HepG2 (cell line): ENCODE measurements at regions not wholly inside any gene's neighbourhood (a gene's known extent, or its start where the extent isn't known, plus 50 kb on each side); places are given as distances from the start of the nearest gene placed in this dataset.

Experiments
- ATAC-seq: fragments of 200-7000 bp; cut with Tn5 transposase; 3 replicates; pipeline ENCODE4 v1.9.1; 2020; ENCODE audit warnings: mild to moderate bottlenecking, moderate library complexity
- BruUV-seq: library from RNA; stranded (reverse); fragments of 400-500 nt; replicated peaks from 2 replicates; lab custom pipeline; 2021; lab: Mats Ljungman, UMichigan
- CTCF ChIA-PET: fragments of 300-600 bp; formaldehyde crosslinking; extraction: SDS; loops from one replicate; lab custom pipeline; 2021; ENCODE audit warnings: low total read pairs, inconsistent platforms, low intra/inter-chr PET ratio; lab: Yijun Ruan, JAX
- POLR2A ChIA-PET: fragments of 350-600 bp; sonication (Branson Sonifier 250); formaldehyde crosslinking; loops from one replicate; lab custom pipeline; 2020; ENCODE audit warnings: antibody characterized with exemption, inconsistent platforms; lab: Yijun Ruan, JAX
- DNase-seq: peaks from one replicate; pipeline ENCODE4 v3.0.0-alpha.2; 2015; ENCODE audit warnings: low spot score
- FAIRE-seq: peaks from 3 replicates; lab custom pipeline; 2011; peaks lifted over from hg19 to GRCh38; lab: Jason Lieb, UNC
- H2AFZ ChIP-seq: one replicate; pipeline ENCODE4 v1.6.1; 2011; ENCODE audit warnings: low read length, inconsistent platforms
- H3K27ac ChIP-seq: fragments of 300-600 bp; 3 replicates; pipeline ENCODE4 v1.8.0; 2011; ENCODE audit warnings: mixed run types, mild to moderate bottlenecking, mixed read lengths, low read length, inconsistent platforms; ENCODE audit not compliant: insufficient read depth; ENCODE audit errors: extremely low read length
- H3K27me3 ChIP-seq, 2 experiments: fragments of 200-600 bp in 1 of 2; 2 replicates in 1 of 2; 3 replicates in 1 of 2; pipeline versions ENCODE4 v1.6.0 to v1.8.0; 2011; ENCODE audit warnings: low read length in 2 of 2, mild to moderate bottlenecking in 2 of 2, moderate library complexity in 2 of 2, inconsistent platforms in 1 of 2; ENCODE audit not compliant: insufficient read depth in 2 of 2, control insufficient read depth in 1 of 2
- H3K36me3 ChIP-seq, 2 experiments: fragments of 200-600 bp in 1 of 2; replicated peaks in 1 of 2; 2 replicates in 1 of 2; 3 replicates in 1 of 2; pipeline versions ENCODE4 v1.5.1 to v1.8.0; 2011; ENCODE audit warnings: low read length in 2 of 2, inconsistent platforms in 1 of 2; ENCODE audit not compliant: insufficient read depth in 2 of 2, control insufficient read depth in 1 of 2
- H3K4me1 ChIP-seq: 2 replicates; pipeline ENCODE4 v1.5.1; 2012; ENCODE audit warnings: low read length, inconsistent platforms; ENCODE audit not compliant: insufficient read depth
- H3K4me2 ChIP-seq: 2 replicates; pipeline ENCODE4 v1.6.0; 2011; ENCODE audit warnings: low read depth, low read length, inconsistent platforms
- H3K4me3 ChIP-seq, 3 experiments: fragments of 200-600 bp in 1 of 3; sonication (generic), shearing (Covaris generic) in 1 of 3; replicated peaks in 1 of 3; 2 replicates each; pipeline ENCODE4 v1.5.1; 2011 to 2016; ENCODE audit warnings: low read length in 3 of 3, inconsistent platforms in 2 of 3, low read depth in 2 of 3, mild to moderate bottlenecking in 2 of 3, control low read depth in 1 of 3, mixed read lengths in 1 of 3; ENCODE audit not compliant: insufficient read depth in 1 of 3
- H3K79me2 ChIP-seq: one replicate; pipeline ENCODE4 v1.6.1; 2011; ENCODE audit warnings: low read length, inconsistent platforms; ENCODE audit not compliant: insufficient read depth
- H3K9ac ChIP-seq: 2 replicates; pipeline ENCODE4 v1.6.0; 2011; ENCODE audit warnings: mild to moderate bottlenecking, low read depth, low read length, inconsistent platforms; ENCODE audit not compliant: insufficient read depth
- H3K9me3 ChIP-seq: 2 replicates; pipeline ENCODE4 v1.5.1; 2012; ENCODE audit warnings: mild to moderate bottlenecking, low read length
- H4K20me1 ChIP-seq: 2 replicates; pipeline ENCODE4 v1.6.0; 2011; ENCODE audit warnings: inconsistent platforms, mild to moderate bottlenecking, low read length, moderate library complexity; ENCODE audit not compliant: insufficient read depth
- ATF1 ChIP-seq: IDR thresholded peaks from 2 replicates; pipeline ENCODE4 v1.6.1; 2016; ENCODE audit warnings: mild to moderate bottlenecking, control low read depth
- GLI4 ChIP-seq: sonication (generic); formaldehyde crosslinking; IDR thresholded peaks from 2 replicates; pipeline ENCODE4 v1.5.1; 2020; ENCODE audit warnings: missing genetic modification reagents, mild to moderate bottlenecking, moderate library complexity, borderline replicate concordance
- PRMT3 ChIP-seq: sonication (generic); formaldehyde crosslinking; IDR thresholded peaks from 2 replicates; pipeline ENCODE4 v1.8.1; 2022; ENCODE audit warnings: low read depth, mild to moderate bottlenecking, moderate library complexity, missing genetic modification reagents, borderline replicate concordance
- RELA ChIP-seq: sonication (generic); formaldehyde crosslinking; IDR thresholded peaks from 2 replicates; pipeline ENCODE4 v1.4.0; 2020; ENCODE audit warnings: missing genetic modification reagents
- SIX1 ChIP-seq: sonication (generic); formaldehyde crosslinking; IDR thresholded peaks from 2 replicates; pipeline ENCODE4 v1.4.0; 2020; ENCODE audit warnings: missing genetic modification reagents, borderline replicate concordance
- TCF7 ChIP-seq: sonication (generic); IDR thresholded peaks from 2 replicates; pipeline ENCODE4 v1.6.1; 2016; ENCODE audit warnings: antibody characterized with exemption, low read depth
- TP53 ChIP-seq: sonication (generic); formaldehyde crosslinking; conservative IDR thresholded peaks from 2 replicates; pipeline ENCODE4 v1.4.0; 2020; ENCODE audit warnings: missing genetic modification reagents
- ZNF17 ChIP-seq: sonication (generic); formaldehyde crosslinking; IDR thresholded peaks from 2 replicates; pipeline ENCODE4 v1.5.0; 2020; ENCODE audit warnings: mild to moderate bottlenecking, missing genetic modification reagents
- WGBS: methylation state at CpG from one replicate; pipeline ENCODE4 v1.1.6; 2017; ENCODE audit warnings: low lambda C conversion rate; 5-methylcytosine and 5-hydroxymethylcytosine counted together
- in situ Hi-C: cut with HindIII; loops from 2 replicates; pipeline ENCODE4 v1.10.0; 2017; ENCODE audit warnings: low pct_unique_long_range_greater_than_20kb; ENCODE audit not compliant: extremely low pct_ligation_motif_present
- intact Hi-C: fragments of 100-400 bp; cut with micrococcal nuclease; formaldehyde crosslinking; loops from one replicate; pipeline ENCODE4 v1.10.0; 2022; ENCODE audit not compliant: unreplicated experiment
- TF ChIP-seq, protein P1 (sequence below): sonication (generic); formaldehyde crosslinking; IDR thresholded peaks from 2 replicates; pipeline ENCODE4 v1.4.0; 2020; ENCODE audit warnings: missing genetic modification reagents, mild to moderate bottlenecking, borderline replicate concordance
- TF ChIP-seq, protein P2 (sequence below): sonication (generic); formaldehyde crosslinking; IDR thresholded peaks from 2 replicates; pipeline ENCODE4 v1.4.0; 2020; ENCODE audit warnings: missing genetic modification reagents

- intact Hi-C loops, result loop anchor here (10.0 kb wide), 1 partner anchor 85 kb away; no protein-coding TSS in a partner anchor
- WGBS, result 57% methylated on average over 7 of the region's 7 CpGs
- BruUV-seq, result no TSS peak
Measured at GRCh38 chr20:51899674-51900073, 97.4 kb upstream of the SALL4 start.

More at GRCh38 chr20:51899674-51900073, 97.4 kb upstream of the SALL4 start:
- no peak for TF ChIP-seq TP53 (CRISPR knock-in tag)
- no peak for TF ChIP-seq RELA (CRISPR knock-in tag)
- no peak for TF ChIP-seq ZNF17 (CRISPR knock-in tag)
- no peak for TF ChIP-seq TCF7
- no peak for TF ChIP-seq ATF1 (CRISPR knock-in tag)
- TF ChIP-seq, protein P1, sequence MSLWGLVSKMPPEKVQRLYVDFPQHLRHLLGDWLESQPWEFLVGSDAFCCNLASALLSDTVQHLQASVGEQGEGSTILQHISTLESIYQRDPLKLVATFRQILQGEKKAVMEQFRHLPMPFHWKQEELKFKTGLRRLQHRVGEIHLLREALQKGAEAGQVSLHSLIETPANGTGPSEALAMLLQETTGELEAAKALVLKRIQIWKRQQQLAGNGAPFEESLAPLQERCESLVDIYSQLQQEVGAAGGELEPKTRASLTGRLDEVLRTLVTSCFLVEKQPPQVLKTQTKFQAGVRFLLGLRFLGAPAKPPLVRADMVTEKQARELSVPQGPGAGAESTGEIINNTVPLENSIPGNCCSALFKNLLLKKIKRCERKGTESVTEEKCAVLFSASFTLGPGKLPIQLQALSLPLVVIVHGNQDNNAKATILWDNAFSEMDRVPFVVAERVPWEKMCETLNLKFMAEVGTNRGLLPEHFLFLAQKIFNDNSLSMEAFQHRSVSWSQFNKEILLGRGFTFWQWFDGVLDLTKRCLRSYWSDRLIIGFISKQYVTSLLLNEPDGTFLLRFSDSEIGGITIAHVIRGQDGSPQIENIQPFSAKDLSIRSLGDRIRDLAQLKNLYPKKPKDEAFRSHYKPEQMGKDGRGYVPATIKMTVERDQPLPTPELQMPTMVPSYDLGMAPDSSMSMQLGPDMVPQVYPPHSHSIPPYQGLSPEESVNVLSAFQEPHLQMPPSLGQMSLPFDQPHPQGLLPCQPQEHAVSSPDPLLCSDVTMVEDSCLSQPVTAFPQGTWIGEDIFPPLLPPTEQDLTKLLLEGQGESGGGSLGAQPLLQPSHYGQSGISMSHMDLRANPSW, result no peak
- no peak for TF ChIP-seq SIX1
- TF ChIP-seq PRMT3 (CRISPR knock-in tag), result no peak
- TF ChIP-seq GLI4 (CRISPR knock-in tag), result no peak
- TF ChIP-seq, protein P2, sequence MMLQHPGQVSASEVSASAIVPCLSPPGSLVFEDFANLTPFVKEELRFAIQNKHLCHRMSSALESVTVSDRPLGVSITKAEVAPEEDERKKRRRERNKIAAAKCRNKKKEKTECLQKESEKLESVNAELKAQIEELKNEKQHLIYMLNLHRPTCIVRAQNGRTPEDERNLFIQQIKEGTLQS, result no peak
- H3K27me3 ChIP-seq, result no peaks in the 10 kb centered on the region; a peak in 1 of 5 replicates
- H2AFZ ChIP-seq, result no peak overlapping the region
- no peak overlapping the region for H3K4me3 ChIP-seq
- DNase-seq, result peak; percentile 21
- in situ Hi-C loops, result no loop called here
- ChIA-PET POLR2A (no interaction called here), CTCF (no interaction called here)
- H3K79me2 ChIP-seq, result no peaks in the 10 kb centered on the region
- no peak for FAIRE-seq
- H3K9ac ChIP-seq, result no peak overlapping the region
- H3K9me3 ChIP-seq, result no peaks in the 10 kb centered on the region
- no peaks in the 10 kb centered on the region for H4K20me1 ChIP-seq
- H3K4me2 ChIP-seq, result no peak overlapping the region
- ATAC-seq, result peak; percentile 49
- no peaks in the 10 kb centered on the region for H3K36me3 ChIP-seq
- no peaks in the 10 kb centered on the region; the same call in 1 of the 2 replicates for H3K4me1 ChIP-seq
- no peak overlapping the region for H3K27ac ChIP-seq
